NCI-H748 treated with DMSO at 0.1 percent for 48 hours (cell line): ENCODE measurements at regions not wholly inside any gene's neighbourhood (a gene's known extent, or its start where the extent isn't known, plus 50 kb on each side); places are given as distances from the start of the nearest gene placed in this dataset.
"Not testable (repeated sequence)": the region's sequence is repeated elsewhere in the genome, so short reads cannot be mapped to it uniquely, and the experiment has no call there.

Experiments
- DNase-seq: peaks from one replicate; lab custom pipeline; 2025; lab: John Stamatoyannopoulos, UW

DNA sequence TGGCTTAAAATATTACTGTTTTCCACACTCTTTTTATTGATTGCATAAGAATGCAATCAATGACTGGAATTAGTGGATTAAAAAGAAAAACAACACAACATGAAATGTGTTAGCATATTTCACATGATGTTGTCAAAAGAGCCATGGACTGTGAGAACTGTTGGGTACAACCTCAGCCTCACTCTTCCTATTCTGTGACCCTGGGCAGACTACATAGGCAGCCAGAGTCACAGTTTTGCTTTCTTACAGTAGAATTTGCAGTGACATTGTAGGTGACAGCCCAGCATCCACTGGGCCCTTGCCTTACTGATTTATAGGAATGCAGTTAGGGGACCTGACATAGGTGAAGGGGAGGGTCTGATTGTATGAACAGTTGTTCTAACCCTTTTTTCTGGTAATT, 471.4 kb upstream of the SLC35B3 start:
- no peak for DNase-seq

DNA sequence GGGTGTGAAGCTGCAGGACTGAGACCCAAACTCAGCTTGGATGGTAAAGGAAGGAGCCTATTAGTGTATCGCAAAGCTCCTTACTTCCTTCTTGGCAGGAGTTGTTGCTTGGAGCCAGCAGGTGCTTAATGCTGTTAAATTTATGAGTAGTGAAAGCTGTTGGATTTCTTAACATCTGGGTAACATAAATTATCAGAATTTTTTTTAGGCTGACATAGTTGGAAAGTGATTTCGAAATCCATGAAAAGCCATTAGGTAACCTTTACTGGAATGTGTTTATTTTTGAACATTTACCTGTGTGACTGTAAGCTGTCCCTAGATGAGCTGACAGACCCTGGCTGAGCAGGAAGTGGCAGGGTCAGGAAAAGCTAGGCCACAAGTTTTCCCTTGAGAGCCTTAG, 470.4 kb upstream of the SLC35B3 start:
- DNase-seq: no peak

DNA sequence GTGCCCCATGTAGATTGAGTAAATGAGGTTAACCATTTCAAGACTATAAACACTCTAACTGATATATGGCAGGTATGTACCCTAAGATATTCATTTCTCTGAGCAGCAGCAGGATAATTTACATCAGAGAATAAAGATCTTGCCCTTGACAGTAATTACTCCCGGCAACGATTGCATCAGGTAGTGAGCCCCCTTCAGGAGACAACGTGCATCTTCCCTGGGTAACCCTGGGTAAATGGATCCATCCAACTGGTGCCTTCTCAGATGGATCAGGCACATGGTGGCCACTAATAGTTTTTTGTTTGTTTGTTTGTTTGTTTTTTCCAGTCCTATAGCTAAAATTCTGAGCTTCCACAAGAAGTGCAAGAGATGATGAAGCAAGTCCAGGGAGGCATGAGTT, 469.4 kb upstream of the SLC35B3 start:
- DNase-seq: no peak

DNA sequence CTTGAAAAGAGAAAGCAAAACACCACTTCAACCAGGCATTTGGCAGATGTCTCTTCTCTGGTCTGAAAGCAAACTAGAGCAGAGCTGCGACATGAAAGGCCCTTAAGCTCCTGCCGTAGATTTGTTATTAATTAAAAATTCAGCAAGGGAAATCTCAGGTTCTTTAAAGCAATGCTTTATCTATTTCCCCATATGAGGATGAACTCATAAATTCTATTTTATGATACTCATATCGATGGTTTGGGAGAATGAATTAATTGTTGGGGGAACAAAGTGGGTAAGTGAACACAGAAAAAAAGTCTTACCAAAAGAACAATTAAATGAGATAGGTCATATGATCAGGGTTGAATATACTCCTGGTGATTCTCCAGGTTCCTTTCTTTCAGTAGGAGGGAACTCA, 464.7 kb upstream of the SLC35B3 start:
- no peak for DNase-seq

DNA sequence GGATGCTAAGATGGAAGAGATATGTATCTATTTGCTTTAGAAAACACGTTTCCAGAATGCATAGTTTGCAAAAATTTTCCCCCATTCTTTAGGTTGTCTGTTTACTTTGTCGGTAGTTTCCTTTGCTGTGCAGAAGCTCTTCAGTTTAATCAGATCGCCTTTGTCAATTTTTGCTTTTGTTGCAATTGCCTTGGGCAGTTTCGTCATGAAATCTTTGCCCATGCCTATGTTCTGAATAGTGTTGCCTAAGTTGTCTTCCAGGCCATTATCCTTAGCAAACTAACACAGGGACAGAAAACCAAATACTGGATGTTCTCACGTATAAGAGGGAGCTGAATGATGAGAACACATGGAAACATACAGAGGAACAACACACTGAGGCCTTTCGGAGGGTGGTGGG, 454.2 kb upstream of the SLC35B3 start:
- DNase-seq: no peak

DNA sequence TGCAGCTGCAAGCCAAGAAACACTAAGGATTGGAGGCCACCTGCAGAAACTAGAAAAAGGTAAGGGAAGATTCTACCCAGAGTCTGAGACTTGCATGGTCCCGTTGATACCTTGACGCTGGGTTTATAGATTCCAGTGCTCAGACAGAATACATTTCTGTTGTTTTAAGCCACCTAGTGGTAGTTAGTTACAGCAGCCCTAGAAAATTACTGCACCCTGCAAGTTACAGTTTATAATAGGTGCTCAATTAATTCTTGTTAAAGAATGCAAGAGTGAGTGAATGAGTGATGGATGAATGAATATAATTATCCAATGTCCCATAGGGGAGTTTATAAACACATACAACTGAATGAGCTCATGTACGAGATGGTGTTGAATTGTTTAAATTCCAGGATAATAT, 453.1 kb upstream of the SLC35B3 start:
- no peak for DNase-seq

DNA sequence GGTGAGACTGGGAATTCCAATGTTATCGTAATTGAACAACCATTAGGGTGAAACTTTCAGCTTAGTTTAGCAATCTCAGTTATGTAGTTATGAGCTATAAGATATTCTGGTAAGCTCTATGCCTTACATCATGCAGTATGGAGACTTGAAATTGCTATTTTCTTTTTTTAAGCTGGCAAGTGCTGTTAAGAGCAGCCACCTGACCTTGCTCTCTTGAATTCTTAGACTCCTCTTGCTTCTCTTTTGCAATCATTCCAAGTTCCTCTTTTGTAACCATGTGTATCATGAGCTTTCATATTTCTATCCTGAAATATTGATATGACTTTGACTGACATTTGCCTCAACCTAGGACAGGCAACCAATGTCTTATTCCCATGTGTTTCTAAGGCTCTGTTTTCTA, 446.3 kb upstream of the SLC35B3 start:
- no peak for DNase-seq

DNA sequence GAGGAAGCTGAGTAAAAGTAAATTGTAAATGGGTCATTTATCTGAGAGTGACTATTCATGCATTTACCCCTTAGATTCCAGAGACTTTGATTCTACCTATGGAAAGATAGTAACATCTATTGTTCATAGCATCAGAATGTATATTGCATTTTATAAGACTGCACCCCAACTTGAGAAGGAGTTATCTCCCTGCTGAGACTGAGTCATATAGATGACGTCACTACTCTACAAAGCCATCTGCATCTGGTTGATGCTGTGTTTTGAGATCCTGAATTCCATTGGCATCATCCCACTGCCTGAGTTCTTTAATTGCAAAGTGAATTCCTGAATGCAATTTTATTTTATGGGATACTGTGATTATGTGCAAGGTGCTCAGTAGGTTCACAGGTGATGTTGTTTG, 444.0 kb upstream of the SLC35B3 start:
- no peak for DNase-seq

DNA sequence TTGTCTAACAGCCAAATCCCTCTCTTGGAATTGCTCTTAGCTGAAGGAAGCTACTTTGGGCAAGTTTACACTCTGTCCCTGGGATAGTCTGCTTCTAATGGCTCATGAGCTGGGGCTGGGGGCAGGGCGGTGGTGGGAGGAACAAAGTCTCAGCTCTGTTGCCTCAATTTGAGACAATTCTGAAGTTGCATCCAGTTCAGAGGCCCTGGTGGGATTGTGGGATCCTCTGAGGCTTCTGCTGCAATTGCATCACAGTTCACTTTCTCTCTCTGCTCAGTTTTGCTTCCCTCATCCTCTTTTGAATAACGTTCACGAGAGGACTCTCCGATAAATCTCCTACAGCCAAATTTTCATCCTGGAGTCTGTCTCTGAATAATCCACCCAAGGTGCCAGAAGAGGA, 440.6 kb upstream of the SLC35B3 start:
- DNase-seq: no peak

DNA sequence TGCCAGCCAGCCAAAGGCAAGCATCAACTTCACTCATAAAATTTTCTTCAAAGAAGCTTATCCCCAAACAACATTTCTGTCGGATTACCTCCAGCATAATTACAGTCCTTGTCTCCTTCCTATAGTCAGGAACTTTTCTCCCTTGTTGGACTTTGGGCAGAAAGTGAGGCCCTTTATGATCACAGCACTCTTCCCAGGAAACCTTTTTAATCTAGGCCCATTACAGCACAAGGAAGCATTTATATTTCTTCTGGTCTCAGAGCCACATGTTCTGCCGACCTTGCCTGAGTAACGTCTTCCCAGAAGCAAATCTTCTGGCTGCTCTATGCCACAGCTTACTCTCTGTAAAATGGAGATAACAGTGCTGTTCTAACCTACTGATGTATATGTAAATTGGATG, 437.2 kb upstream of the SLC35B3 start:
- no peak for DNase-seq

DNA sequence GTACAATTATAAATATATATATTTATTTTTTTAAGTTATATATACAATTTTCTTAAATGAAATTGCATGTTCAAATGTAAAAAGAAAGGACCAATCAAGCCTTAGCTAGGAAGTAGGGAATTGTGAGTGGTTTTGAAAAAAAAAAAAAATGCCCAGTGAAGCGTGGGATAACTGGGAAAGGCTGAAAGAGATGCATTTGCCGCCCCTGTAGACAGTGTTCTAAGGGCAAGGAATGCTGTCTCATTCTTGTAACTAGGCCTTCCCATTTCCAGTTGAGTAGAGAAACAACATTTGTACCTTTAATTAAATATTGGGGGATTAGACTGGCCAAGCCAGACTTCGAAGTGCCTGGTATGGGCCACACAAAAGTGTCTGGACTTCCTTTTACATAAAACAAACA, 430.1 kb upstream of the SLC35B3 start:
- DNase-seq: no peak

DNA sequence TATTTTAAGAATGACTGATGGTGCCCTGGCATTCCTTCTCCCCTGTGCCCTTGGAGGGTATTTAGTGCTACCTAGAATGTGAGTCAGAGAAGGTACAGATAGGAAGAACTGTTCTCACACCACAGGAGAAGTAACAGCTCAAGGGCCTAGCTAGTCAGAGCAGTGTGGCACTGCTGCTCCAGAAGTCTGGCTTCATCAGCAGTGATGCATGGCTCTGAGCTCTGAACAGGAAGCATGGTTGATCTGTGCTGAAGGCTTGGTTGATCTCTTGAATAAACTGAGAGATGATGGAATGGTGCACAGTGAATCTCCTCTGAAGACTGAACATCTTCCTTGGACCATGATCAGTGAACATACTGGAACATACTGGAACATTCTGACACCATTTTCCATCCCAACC, 425.3 kb upstream of the SLC35B3 start:
- no peak for DNase-seq

DNA sequence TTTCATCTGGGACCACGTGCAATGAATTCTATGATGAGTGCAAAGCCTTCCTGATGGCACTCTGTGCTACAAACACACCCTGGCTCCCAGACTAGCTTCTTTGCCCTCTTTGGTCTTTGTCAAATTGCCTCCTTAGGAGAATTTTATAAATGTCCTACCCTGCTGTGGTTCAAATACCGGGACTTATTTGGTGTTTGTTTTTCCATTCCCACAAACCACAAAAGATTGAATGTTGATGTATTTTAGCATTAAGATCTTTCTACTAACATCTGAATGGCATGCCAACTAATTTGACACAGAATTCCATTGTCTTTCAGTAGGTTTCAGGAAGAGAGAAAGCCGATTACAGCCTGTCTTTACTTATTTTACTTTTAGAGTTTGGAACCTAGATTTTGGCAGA, 424.2 kb upstream of the SLC35B3 start:
- DNase-seq: no peak

DNA sequence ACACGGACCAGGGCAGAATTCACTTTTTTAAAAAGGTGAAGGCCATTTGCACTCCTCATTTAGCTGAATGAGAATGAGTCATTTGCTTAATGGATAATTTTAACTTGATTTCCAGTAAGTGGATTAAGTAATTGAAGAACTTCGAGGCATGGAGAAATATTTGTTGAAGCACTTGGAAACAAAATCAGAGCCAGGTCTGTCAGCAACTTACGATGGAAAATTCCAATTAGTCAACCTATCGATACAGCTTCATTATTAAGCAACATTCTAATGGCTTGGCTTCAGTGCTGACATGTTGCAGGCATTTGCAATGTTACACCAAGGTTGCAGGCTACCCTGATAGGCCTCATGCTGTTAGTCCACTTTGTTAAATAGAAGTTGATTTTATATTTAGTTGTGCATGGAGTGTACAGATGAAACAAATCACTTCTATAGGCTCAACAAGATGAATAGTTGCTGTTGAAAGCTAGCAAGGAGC, 423.5 kb upstream of the SLC35B3 start:
- DNase-seq: no peak

DNA sequence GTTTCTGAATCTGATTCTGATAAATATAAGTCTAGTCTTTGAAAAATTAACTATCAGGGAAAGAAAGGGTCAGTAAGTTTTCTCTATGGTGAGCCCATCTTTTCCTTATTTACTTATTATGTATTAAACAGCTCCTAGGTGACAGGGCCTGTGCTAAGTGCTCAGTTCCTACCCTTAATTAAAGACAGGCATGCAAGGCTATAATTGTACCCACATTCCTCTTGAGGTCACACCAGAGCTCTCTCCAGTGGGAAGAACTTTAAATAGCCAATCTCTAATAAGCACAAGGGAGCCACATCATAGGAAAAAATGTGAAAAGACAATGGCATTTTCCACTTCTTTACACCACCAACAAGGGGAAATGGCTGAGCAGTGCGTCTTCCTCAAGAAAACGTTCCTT, 421.8 kb upstream of the SLC35B3 start:
- no peak for DNase-seq

DNA sequence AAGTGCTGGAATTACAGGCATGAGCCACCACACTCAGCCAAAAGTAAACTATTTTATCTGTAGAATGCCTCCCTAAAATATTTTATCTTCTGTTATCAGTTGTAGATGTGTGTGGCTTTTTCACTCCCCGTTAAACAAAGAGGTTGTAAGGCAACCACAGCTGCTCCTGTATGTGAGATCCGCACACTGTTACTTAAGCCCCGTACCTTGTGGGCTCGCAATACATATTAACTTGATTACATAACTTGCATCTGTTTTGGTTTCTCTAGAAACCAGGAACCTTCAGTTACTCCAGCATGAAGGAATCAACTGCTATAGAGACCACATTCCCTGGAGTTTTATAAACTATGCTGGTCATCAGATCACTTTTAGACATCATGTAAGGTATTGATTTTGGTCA, 420.1 kb upstream of the SLC35B3 start:
- no peak for DNase-seq

DNA sequence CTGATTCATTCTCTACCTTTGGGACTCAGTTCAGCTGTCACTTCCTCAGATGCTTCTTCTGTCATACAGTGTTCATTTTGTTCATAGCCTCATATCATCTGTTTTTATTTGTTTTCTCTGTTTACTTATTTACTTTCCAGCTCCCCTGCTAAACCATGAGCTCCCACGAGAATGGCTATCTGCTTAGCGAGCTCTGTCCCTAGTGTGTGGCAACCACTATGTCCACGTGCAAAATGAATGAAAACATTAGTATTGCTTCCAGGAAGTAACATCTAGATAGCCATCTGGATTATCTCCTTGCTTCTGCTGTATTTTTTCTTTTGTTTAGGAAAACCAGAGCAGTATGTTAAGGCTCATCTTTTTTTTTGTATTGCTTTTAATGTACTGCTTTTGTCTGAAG, 417.0 kb upstream of the SLC35B3 start:
- no peak for DNase-seq

DNA sequence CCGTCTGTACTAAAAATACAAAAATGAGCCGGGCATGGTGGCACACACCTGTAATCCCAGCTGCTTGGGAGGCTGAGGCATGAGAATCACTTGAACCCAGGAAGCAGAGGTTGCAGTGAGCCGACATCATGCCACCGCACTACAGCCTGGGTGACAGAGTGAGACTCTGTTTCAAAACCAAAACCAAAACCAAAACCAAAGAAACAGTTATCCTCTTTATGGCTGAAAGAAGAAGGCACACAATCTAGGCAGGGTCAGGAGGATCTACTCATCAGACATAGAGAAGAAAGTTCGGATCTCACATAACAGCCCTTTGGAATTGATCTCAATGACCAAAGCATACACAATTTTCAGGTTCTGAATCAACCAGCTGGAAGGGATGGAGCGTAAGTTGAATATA, 411.3 kb upstream of the SLC35B3 start:
- not testable (repeated sequence) for DNase-seq

DNA sequence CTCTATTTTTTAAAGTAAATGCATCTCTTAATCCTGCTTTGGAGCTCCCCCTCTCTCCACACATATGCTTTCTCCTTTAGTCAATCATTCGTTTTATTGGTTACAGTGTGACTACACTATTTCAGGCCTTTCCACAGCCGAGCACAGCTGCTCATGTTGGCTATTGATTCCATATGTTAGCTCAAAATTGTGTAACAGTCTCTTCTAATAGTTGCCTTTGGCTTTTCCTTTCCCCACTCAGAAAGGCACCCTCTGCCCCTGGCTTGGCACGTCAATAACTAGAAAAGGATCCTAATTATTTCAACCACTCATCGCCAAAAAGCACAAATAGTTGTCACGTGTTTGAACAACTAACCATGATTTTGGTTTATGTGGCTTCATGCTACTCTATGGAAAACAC, 410.3 kb upstream of the SLC35B3 start:
- no peak for DNase-seq

DNA sequence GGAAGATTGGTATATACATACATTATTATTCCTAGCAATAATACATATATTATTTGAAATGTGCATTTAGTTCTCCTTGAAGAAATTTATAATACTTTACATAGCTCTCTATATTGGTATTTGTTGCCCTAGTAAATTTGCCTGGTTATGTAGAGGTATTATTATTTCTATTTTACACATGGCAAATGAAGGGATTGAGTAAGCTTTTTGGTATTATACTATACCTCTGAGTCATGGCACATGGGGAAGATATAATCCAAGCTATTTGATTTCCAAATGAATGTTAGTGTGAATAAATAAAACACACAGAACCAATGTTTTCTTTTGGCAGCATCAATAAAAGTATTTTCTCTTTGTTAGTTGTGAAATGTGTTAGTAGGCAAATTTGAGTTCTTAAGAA, 409.6 kb upstream of the SLC35B3 start:
- DNase-seq: no peak

DNA sequence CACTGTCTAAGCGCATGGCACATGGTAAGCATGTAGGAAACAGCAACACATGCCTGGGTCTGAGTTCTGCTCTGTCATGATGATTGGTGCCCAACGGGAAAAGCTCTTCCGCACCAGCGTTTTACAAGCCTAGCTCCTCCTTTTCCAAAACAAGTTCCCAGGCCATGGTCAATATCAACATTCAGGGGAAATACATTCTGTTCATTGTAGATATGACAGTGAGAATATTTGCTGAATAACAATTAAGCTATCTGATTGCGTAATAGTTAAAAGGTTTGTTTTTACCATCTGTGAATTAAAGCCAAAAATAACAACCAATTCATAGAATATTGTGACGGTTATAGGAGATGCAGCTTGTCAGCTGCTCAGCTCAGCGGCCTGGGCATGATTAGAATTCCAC, 404.3 kb upstream of the SLC35B3 start:
- no peak for DNase-seq

DNA sequence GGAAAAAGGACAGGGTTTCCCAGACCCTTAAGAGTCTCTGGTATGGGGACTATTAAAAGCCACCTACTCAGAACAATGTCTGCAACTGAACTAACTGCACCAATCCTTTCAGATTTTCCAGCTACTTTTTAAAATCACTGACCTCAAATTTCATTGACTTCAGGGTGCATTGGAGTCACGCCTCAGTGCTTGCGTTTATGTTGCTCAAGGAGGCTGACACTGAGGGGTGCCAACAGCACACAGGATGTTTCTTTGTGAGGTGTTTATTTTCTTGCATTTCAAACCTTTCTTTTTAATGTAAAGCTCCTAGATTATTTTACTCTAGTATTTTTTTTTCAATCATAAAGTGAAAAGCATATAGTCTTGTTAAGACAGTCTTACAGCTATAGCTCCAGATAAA, 402.0 kb upstream of the SLC35B3 start:
- no peak for DNase-seq

DNA sequence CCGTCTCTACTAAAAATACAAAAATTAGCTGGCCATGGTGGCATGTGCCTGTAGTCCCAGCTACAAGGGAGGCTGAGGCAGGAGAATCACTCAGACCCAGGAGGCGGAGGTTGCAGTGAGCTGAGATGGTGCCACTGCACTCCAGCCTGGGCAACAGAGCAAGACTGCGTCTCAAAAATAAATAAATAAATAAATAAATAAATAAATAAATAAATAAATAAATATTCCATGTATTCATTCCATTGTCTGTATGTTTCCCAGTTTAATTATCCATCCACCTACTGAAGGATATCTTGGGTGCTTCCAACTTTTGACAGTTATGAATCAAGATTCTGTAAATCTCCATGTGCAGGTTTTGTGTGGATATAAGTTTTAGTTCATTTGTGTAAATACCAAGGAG, 397.4 kb upstream of the SLC35B3 start:
- DNase-seq: not testable (repeated sequence)

DNA sequence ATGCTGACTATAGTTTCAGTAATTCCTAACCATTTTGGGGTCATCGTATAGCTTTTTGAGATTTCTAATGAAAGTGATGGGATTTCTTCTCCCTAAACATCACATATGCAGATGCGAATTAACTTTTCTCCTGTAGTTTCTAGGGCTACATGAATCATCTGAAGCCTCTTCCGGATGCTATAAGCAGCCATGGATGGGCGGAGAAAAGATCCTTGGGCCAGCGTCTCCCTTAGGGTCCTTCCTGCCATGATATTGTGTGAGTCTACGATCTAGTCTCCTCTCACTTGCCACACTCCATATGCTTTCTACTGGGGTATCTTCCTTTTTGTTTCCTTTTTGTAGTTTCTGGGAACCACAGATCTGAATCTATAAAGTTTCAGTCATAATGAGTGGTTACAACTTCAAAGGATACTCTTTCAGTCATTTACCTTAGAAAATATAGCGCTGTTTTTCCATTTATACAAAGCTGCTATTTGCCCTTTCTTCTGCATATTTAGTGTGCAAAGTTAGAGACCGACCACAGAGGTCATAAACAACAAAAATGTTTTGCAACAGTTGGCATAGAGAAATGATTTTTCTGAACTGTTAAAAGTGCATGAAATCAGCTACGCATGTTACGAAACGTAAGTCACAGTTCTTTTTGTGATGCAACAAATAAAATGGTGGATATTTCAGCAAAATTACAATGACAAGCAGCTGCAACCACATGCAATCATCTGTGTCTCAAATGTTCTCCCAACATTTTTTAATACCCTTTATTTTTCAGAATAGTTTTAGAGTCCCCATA, 396.2 kb upstream of the SLC35B3 start:
- DNase-seq: no peak
